Right kidney (tissue), 1 donor: ENCODE measurements at regions not wholly inside any gene's neighbourhood (a gene's known extent, or its start where the extent isn't known, plus 50 kb on each side); places are given as distances from the start of the nearest gene placed in this dataset.
"Not testable (repeated sequence)": the region's sequence is repeated elsewhere in the genome, so short reads cannot be mapped to it uniquely, and the experiment has no call there.

Experiments
- DNase-seq: peaks from one replicate; pipeline ENCODE4 v3.0.0-alpha.2; 2016

GRCh38 chr4:101670370-101670769 lies 120.2 kb upstream of the BANK1 start:
- DNase-seq, result no peak

GRCh38 chr4:101669832-101670188 lies 120.7 kb upstream of the BANK1 start:
- DNase-seq, result no peak

GRCh38 chr4:101669138-101669831 lies 121.2 kb upstream of the BANK1 start:
- DNase-seq, result no peak

- no peak for DNase-seq
Observed at GRCh38 chr4:101667348-101667747, 123.2 kb upstream of the BANK1 start.

- DNase-seq, result no peak
Observed at GRCh38 chr4:101660607-101661006, 129.9 kb upstream of the BANK1 start.

- DNase-seq, result no peak
Observed at GRCh38 chr4:101655857-101656256, 134.7 kb upstream of the BANK1 start.

GRCh38 chr4:101655005-101655404 lies 135.5 kb upstream of the BANK1 start:
- no peak for DNase-seq

- DNase-seq, result no peak
Observed at GRCh38 chr4:101651778-101652177, 138.8 kb upstream of the BANK1 start.

GRCh38 chr4:101649790-101650515 lies 140.6 kb upstream of the BANK1 start:
- no peak for DNase-seq

GRCh38 chr4:101647710-101648034 lies 142.9 kb upstream of the BANK1 start:
- no peak for DNase-seq

GRCh38 chr4:101644516-101644915 lies 146.0 kb upstream of the BANK1 start:
- no peak for DNase-seq

GRCh38 chr4:101643186-101643837 lies 147.2 kb upstream of the BANK1 start:
- no peak for DNase-seq

GRCh38 chr4:101632766-101633165 lies 157.8 kb upstream of the BANK1 start:
- DNase-seq, result not testable (repeated sequence)

GRCh38 chr4:101630319-101630986 lies 160.1 kb upstream of the BANK1 start:
- DNase-seq, result no peak

GRCh38 chr4:101621120-101621519 lies 169.4 kb upstream of the BANK1 start:
- DNase-seq, result no peak

GRCh38 chr4:101615652-101616051 lies 174.9 kb upstream of the BANK1 start:
- DNase-seq, result no peak

- not testable (repeated sequence) for DNase-seq
Observed at GRCh38 chr4:101606989-101607388, 183.5 kb upstream of the BANK1 start.

GRCh38 chr4:101604976-101605375 lies 185.6 kb upstream of the BANK1 start:
- no peak for DNase-seq

GRCh38 chr4:101600287-101600686 lies 190.2 kb upstream of the BANK1 start:
- no peak for DNase-seq

- DNase-seq, result no peak
Observed at GRCh38 chr4:101599620-101600019, 190.9 kb upstream of the BANK1 start.

- no peak for DNase-seq
Observed at GRCh38 chr4:101596781-101597552, 193.6 kb upstream of the BANK1 start.

- DNase-seq, result no peak
Observed at GRCh38 chr4:101594588-101594987, 195.9 kb upstream of the BANK1 start.
